Left colon (tissue), 2 donors: ENCODE measurements at regions not wholly inside any gene's neighbourhood (a gene's known extent, or its start where the extent isn't known, plus 50 kb on each side); places are given as distances from the start of the nearest gene placed in this dataset.
"Not testable (repeated sequence)": the region's sequence is repeated elsewhere in the genome, so short reads cannot be mapped to it uniquely, and the experiment has no call there.

ENCODE experiments used
- ATAC-seq: fragments of 200-7000 bp; cut with Tn5 transposase; one replicate; pipeline ENCODE4 v1.9.1; 2020; ENCODE audit warnings: mild to moderate bottlenecking, moderate library complexity
- DNase-seq, 2 donors: peaks; one replicate each; pipeline ENCODE4 v3.0.0-alpha.2; 2020
- intact Hi-C, 2 donors: fragments of 100-400 bp; cut with DNase I in 1 of 2; cut with micrococcal nuclease in 1 of 2; formaldehyde crosslinking; loops; one replicate each; pipeline versions ENCODE4 v1.11.2 to v1.14.0; 2022; cut with DNase I, micrococcal nuclease
- donor health status: DM: no; HTN: no; CAD: no.
- donor health status: DM: yes; HTN: yes; CAD: no.

DNA sequence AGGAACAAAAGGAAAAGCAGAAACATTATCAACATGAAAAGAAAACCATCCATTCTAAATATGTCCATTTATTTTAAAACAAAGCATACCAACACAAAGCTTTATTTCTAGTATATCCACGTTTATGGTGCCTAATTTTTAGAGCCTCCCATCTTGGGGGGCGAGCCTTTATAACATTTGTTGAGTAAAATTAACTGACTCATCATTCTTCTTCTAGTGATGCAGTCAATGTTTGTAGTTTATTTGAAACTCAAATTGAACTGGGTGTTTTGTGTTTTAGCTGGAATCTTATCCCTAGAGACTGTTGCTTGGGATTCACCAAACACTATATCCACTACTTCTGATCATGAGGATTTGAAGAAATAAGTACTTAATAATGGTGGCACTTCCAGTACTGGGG, 366.4 kb upstream of the NPVF start:
- ATAC-seq (no peak), DNase-seq (no peak)
- intact Hi-C loops: no loop called here

DNA sequence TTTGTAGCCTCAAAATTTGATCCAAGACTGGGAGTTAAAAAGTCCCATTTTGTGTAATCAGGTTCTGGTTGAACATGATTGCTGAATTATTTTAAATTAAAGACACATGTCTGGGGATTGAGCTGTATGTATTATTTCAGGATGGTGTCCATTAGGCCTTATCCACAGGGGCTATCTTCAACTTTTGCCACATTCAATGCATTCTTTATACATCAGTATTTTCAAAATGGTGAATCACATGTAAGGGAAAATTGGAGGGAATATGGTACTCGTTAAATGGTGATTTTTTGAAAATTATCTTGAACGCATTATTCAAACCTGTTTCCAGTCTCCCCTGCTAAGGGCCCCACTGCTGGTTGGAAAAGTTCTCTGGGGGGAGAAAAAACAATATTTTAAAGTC, 367.7 kb upstream of the NPVF start:
- intact Hi-C loops: no loop called here
- DNase-seq: no peak

GRCh38 chr7:25596443-25596842, 368.2 kb upstream of the NPVF start:
- ATAC-seq (peak; percentile 95), DNase-seq (peak; percentile 36 to 55)
- intact Hi-C loops: no loop called here

More for the DNA sequence above, 367.7 kb upstream of the NPVF start:
- ATAC-seq: no peak

DNA sequence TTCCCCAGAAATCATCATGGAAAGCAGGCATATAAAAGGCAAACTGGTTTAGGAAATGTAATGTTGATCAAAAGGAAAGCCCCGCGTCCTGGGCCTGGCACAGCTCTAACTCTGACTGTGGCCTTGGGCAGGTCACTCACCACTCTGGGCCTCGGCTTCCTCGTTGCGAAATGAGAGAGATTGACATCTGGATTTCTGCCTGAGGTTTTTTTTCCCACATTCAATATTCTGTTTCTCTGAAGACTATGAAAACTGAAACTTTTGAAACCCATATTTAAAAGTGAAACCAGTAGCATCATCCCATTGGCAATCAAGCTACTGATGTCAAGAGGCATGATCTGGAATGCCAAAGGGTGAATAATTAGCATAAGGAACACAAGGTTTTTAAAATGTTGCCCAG, 369.7 kb upstream of the NPVF start:
- DNase-seq: no peak
- intact Hi-C loops: no loop called here

GRCh38 chr7:25598765-25599164, 370.5 kb upstream of the NPVF start:
- ATAC-seq (no peak), DNase-seq (no peak)
- intact Hi-C loops: no loop called here

More for the DNA sequence above, 369.7 kb upstream of the NPVF start:
- ATAC-seq: no peak

DNA sequence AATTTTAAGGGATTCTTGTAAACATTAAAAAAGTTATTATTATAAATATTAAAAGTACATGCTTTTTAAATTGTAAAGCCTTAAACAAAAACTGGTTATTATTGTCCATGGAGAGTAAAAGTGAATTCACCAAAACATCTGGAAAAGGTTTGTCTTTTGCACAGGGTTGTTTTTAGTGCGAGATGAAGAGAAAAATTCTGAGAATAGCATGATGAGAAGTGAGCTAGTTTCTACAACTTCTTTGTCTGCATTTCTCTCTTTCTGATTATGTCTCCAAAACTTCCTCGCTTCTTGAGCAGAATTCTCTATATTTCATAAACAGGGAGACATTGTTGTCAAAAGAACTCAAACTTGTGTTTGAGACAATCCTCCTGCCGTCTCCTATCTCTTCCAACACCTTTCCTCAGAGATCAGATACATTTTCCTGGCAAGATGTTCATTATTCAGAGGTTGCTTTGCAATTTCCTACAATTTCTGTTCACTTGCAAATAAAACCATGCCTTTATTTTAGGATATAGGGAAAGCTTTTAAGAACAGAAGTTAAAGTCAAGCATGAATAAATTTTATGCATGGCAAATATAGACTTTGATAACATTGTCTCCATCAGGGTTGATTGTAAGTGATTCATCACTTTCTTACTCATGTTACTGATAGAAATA, 372.1 kb upstream of the NPVF start:
- intact Hi-C loops: no loop called here

DNA sequence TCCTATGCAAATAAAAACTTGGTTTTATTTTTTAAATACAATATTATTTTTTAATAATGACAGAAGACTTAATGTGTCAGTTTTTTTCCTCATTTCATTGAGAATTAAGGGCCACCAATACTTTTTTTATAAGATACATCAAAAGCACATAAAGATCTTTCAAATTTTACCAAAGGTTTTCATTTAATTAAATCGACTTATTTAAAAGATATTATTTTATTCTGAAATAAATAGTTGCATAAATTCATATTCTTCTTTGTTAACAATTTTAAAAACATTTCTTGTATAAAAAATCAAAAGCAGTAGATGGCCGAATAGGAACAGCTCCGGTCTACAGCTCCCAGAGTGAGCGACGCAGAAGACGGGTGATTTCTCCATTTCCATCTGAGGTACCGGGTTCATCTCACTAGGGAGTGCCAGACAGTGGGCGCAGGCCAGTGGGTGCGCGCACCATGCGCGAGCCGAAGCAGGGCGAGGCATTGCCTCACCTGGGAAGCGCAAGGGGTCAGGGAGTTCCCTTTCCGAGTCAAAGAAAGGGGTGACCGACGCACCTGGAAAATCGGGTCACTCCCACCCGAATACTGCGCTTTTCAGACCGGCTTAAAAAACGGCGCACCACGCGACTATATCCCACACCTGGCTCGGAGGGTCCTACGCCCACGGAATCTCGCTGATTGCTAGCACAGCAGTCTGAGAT, 374.6 kb upstream of the NPVF start:
- DNase-seq, intact Hi-C loops, ATAC-seq: not testable (repeated sequence)

More for the DNA sequence above, 372.1 kb upstream of the NPVF start:
- DNase-seq: no peak
- ATAC-seq: no peak

- DNase-seq, ATAC-seq, intact Hi-C loops: not testable (repeated sequence)
Observed at GRCh38 chr7:25603427-25603740, 375.1 kb upstream of the NPVF start.

GRCh38 chr7:25611196-25611595, 382.9 kb upstream of the NPVF start:
- intact Hi-C loops: no loop called here
- no peak for DNase-seq
- ATAC-seq: no peak

GRCh38 chr7:25613912-25614311, 385.6 kb upstream of the NPVF start:
- DNase-seq (no peak), ATAC-seq (no peak)
- intact Hi-C loops: no loop called here

GRCh38 chr7:25614415-25614814, 386.1 kb upstream of the NPVF start:
- intact Hi-C loops: no loop called here
- no peak for ATAC-seq
- no peak for DNase-seq

DNA sequence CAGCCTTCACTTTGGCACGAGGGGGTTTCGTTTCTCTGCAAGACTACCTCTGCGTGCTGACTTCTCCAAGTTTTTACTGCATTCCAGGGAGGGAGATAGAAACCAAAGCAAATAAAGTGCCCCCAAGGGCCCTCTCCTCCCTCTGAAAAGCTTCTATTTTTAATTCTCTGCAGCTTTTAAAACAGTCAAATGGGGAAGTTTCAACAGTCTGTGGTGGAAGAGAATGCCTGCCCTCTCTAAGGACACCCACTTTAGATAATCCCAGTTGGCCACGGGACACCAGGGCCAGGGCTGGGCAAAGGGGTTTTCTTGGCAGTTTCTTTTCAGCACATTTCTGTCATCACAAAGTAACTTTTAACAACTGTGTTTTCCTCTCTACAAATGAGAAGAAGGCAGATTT, 386.7 kb upstream of the NPVF start:
- intact Hi-C loops: no loop called here
- ATAC-seq (no peak), DNase-seq (no peak)

GRCh38 chr7:25615593-25615992, 387.3 kb upstream of the NPVF start:
- no peak for DNase-seq
- no peak for ATAC-seq
- intact Hi-C loops: no loop called here

GRCh38 chr7:25617214-25617613, 388.9 kb upstream of the NPVF start:
- ATAC-seq (no peak), DNase-seq (no peak)
- intact Hi-C loops: no loop called here

- peak; percentile 59 for ATAC-seq
- intact Hi-C loops: no loop called here
- DNase-seq: no peak
Observed at GRCh38 chr7:25617673-25618072, 389.4 kb upstream of the NPVF start.

GRCh38 chr7:25619381-25619780, 391.1 kb upstream of the NPVF start:
- no peak for DNase-seq
- ATAC-seq: no peak
- intact Hi-C loops: no loop called here

GRCh38 chr7:25619963-25620799, 391.9 kb upstream of the NPVF start:
- intact Hi-C loops: no loop called here
- peak in 1 of 2 donors; percentile 11 for DNase-seq
- ATAC-seq: no peak

DNA sequence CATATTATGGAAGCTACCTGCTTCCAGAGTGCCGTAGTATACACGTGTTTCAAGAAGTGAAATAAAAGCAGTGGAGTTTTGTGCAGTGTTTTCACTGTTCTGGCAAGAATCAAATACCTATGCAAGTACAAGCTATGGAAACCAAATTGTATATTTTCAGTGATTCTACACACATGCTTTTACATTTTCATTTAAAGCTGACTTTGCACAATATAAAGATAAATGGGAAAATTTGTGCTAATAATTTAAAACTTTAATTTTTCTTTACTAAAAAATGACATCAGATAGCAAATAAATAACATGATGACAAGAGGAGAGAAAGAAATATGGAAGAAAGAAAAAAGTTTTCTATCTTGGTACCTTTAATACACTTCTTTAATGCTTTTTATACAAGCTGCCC, 393.7 kb upstream of the NPVF start:
- no peak for ATAC-seq
- DNase-seq: no peak
- intact Hi-C loops: no loop called here

DNA sequence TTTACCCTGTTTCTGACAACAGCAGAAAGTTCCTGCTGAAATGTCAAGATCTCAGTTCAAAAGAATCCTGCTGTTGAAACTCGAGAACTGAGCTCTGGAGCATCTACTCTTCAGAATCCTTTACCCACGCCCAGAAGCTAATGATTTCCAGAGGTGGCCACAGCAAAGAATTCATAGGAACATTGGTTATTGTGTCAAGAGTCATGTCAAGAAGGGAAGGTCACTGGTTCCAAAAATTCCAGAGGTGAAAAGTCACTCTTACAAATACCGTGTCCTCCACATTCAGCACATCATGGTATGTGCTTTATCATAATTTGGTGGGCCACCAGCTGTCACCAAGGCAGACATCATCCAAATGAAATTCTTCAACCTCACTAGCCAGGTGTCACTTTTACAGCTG, 394.4 kb upstream of the NPVF start:
- DNase-seq: no peak
- intact Hi-C loops: no loop called here

DNA sequence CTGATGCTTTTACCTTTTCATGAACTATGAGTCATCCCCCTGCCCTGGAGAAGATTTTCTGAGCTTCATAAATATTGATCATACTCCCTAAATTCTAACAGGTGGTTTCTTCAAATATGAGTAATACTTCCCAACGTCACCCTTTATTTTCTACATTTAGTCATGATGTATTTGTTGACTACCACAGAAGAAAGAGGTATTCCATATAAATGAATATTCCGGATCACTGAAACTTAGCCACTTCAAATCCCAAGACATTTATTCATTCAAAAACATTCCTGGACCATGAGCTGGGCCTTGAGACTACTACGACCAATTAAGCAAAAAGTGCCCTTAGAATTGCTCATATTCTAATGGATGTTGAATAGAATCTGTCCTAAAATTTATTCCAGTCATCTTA, 395.8 kb upstream of the NPVF start:
- intact Hi-C loops: no loop called here

More for the DNA sequence above, 394.4 kb upstream of the NPVF start:
- no peak for ATAC-seq

More for the DNA sequence above, 395.8 kb upstream of the NPVF start:
- no peak for DNase-seq
- ATAC-seq: no peak
